Mucosa of rectum (tissue), 2 donors: ENCODE measurements at regions not wholly inside any gene's neighbourhood (a gene's known extent, or its start where the extent isn't known, plus 50 kb on each side); places are given as distances from the start of the nearest gene placed in this dataset.

Experiments
- H3K27ac ChIP-seq, 2 donors: one replicate each; pipeline ENCODE4 v1.7.0; 2013; ENCODE audit warnings: inconsistent platforms in 2 of 2, low read depth in 2 of 2, low read length in 2 of 2
- H3K27me3 ChIP-seq, 2 donors: one replicate each; pipeline ENCODE4 v1.7.0; 2013; ENCODE audit warnings: low read length in 2 of 2; ENCODE audit not compliant: control insufficient read depth in 2 of 2, insufficient read depth in 2 of 2
- H3K36me3 ChIP-seq, 2 donors: one replicate each; pipeline ENCODE4 v1.7.0; 2013; ENCODE audit warnings: low read length in 2 of 2; ENCODE audit not compliant: control insufficient read depth in 2 of 2, insufficient read depth in 2 of 2
- H3K4me1 ChIP-seq, 2 donors: one replicate each; pipeline ENCODE4 v1.7.0; 2013; ENCODE audit warnings: low read length in 2 of 2, mild to moderate bottlenecking in 1 of 2; ENCODE audit not compliant: control insufficient read depth in 2 of 2, insufficient read depth in 2 of 2
- H3K4me3 ChIP-seq, 2 donors: one replicate each; pipeline ENCODE4 v1.7.0; 2013; ENCODE audit warnings: low read length in 2 of 2
- H3K9ac ChIP-seq, 2 donors: one replicate each; pipeline ENCODE4 v1.7.0; 2013; ENCODE audit warnings: low read length in 2 of 2, low read depth in 1 of 2, mild to moderate bottlenecking in 1 of 2
- H3K9me3 ChIP-seq, 2 donors: one replicate each; pipeline ENCODE4 v1.7.0; 2013; ENCODE audit warnings: low read length in 2 of 2; ENCODE audit not compliant: control insufficient read depth in 2 of 2
- donor health status: healthy.
- donor health status: Normal muscosa, but diverticular disease.

DNA sequence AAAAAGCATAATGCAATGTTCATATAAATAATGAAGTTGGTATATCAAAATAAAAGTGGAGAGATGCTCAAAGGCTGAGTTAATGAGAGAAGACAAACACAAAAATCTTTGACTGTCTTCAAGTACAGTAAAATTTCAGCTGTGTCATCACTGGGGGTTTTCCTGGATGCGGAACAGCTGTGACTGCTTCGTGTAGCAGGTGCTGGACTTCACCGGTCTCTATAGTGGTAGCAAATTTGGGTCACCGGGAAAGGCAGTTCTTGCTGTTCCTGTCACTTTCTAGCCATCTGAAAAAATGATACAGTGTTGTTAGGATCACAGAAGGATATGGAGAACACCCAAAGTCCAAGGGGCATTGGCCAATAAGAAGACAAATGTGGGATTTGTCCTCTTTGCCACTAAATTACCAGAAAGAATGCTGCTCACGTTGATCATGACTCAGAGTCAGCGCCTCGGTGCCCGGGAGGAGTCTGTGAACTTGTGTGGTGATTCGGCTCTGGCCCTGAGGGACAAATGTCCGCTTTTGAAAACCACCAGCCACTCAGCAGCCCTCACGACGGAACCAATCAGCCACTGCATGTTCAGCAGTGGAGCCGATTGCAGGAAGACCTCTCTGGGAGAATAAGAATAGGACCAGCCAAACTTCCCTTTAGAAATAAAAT lies 230.1 kb upstream of the FAT1 start:
- H3K36me3 ChIP-seq, result no peaks in the 10 kb centered on the region
- no peaks in the 10 kb centered on the region for H3K27me3 ChIP-seq
- no peak overlapping the region for H3K4me3 ChIP-seq
- no peak overlapping the region for H3K9ac ChIP-seq
- no peaks in the 10 kb centered on the region for H3K9me3 ChIP-seq
- no peaks in the 10 kb centered on the region for H3K4me1 ChIP-seq
- H3K27ac ChIP-seq, result no peak overlapping the region

DNA sequence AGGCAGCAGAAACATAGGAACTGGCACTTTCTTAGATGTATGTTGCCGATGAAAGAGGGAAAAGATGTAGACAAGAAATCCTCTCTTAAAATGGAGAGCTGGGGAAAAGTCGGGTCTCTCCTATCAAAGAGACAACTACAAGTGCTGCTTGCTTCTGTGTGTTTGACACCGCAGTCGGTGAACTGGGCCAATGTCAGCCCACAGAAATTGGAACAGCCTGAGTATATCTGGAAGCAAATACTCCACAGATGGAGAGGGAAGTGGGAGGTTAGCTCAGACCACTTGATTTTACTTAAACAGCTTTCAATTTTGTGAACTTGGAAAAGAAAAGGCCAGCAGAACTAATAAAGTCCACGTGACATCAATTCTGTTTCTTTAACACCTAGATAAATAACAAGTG lies 230.9 kb upstream of the FAT1 start:
- no peak overlapping the region for H3K27ac ChIP-seq

DNA sequence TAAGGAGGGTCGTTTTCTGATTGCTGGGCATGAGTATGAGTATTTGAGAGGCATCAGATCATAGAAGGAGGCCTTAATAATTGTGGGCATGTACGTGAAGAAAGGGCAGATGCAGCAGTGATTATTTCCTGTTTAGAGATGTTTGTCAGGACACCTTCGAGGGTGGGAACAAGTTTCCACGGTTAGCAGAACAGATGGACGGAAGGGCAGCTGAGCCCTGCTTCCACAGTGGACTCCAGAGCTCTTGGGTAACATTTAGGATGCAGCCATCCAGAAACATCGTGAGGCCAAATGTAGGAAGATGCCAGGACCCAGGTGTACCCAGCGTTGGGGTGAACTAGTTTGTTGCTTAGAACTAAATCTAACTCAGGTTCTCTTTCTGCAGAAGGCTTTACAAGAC lies 231.3 kb upstream of the FAT1 start:
- H3K4me1 ChIP-seq, result no peaks in the 10 kb centered on the region
- no peak overlapping the region for H3K27ac ChIP-seq
- H3K9ac ChIP-seq, result no peak overlapping the region
- no peaks in the 10 kb centered on the region for H3K9me3 ChIP-seq
- H3K36me3 ChIP-seq, result no peaks in the 10 kb centered on the region
- no peak overlapping the region for H3K4me3 ChIP-seq
- H3K27me3 ChIP-seq, result no peaks in the 10 kb centered on the region

More for the DNA sequence above, 230.9 kb upstream of the FAT1 start:
- no peaks in the 10 kb centered on the region for H3K4me1 ChIP-seq
- no peaks in the 10 kb centered on the region for H3K27me3 ChIP-seq
- H3K9ac ChIP-seq, result no peak overlapping the region
- no peaks in the 10 kb centered on the region for H3K9me3 ChIP-seq
- H3K36me3 ChIP-seq, result no peaks in the 10 kb centered on the region
- no peak overlapping the region for H3K4me3 ChIP-seq

DNA sequence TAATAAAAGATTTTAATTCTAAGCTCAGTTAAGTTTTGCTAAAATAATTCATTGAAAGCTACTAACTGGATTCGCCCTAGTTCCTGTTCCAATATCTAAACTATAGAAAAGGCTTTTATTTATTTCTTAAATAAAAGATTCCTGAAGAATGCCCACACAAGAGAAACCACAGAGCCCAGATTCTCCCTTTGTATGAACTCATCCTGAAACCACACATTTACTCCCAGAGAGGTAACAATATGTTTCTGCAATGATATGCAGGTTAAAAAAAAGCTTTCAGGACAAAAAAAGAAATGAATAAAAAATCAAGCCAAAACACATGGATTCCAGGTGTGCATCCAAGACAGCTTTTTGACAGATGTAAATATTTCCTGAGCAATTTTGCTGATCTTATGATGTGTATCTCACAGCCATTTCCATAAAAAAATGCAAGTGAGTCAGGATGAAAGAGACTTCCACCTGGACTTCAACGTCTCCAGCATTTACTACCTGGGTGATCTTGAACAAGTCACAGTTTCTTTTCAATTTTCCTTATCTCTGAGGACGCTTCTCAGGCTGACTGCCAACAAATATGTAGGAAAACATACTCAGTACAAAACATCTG lies 234.4 kb upstream of the FAT1 start:
- Histone ChIP-seq H3K9ac (no peak overlapping the region), H3K4me1 (no peaks in the 10 kb centered on the region), H3K36me3 (no peaks in the 10 kb centered on the region), H3K9me3 (no peaks in the 10 kb centered on the region), H3K27me3 (no peaks in the 10 kb centered on the region), H3K4me3 (no peak overlapping the region), H3K27ac (no peak overlapping the region)

DNA sequence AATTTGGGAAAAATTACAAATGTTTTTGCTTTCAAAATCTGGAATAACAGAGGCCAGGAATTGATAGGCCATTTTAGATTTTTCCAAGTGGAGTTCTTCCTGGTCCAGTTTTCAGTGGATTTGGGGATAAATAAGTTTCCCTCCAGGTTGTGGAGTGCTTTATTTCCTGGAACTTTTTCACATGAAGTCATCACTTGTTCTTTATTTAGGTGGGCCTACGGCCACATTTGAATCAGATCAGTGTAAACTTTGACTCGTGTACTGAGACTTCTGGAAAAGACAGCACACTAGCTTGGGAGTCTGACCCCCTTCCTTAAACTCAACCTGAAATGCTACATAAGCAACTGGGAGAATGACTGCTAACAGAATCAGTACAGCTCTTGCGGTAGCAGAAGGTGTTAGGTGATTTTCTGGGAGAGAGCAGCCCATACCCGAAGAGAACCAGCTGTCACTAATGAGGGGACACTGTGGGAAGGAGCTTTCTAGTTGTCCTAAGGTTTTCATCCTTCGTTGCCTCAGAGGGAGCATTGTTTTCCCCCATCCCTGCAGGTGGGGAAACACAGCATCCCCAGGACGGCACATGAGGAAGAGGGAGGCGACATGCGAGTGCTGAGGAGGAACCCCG lies 235.2 kb upstream of the FAT1 start:
- no peaks in the 10 kb centered on the region for H3K4me1 ChIP-seq
- H3K9ac ChIP-seq, result no peak overlapping the region
- H3K36me3 ChIP-seq, result no peaks in the 10 kb centered on the region
- H3K4me3 ChIP-seq, result no peak overlapping the region
- no peaks in the 10 kb centered on the region for H3K27me3 ChIP-seq
- H3K27ac ChIP-seq, result no peak overlapping the region
- H3K9me3 ChIP-seq, result no peaks in the 10 kb centered on the region

DNA sequence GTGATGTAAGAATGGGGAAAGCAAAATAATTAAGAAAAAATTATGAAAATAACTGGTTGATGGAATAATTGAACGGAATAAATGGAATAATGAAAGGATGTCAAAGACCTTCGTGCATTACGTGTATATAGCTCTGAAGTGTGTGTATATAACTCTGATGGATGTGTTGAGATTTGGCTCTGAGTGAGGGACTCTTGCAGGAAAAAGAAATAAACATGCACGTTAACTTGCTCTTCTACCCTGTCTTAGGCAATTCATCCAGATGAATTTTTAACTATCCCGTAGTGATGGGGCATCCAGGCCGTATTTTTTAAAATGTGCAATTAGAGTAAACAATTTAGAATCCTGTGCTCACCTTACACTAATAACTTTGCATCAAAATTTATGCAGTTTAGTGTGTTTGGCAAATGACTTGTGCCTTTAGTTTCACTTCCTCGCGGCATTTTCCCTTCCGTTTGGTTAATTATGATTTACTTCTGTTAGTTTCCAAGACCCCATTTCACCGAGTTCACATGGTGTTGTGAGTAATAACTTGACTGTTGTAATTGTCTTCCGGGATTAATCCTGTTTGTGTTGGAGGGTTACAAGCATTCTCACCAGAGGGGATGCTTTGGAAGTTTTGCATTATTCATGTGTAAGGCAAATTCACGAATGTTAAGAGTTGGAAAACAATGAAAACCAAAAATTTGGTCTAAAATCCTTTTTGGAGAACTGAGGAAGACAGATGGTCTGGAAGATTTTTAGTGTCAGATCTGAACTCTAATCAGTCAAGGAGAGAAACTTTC lies 256.5 kb upstream of the FAT1 start:
- Histone ChIP-seq H3K4me1 (no peaks in the 10 kb centered on the region), H3K9me3 (no peaks in the 10 kb centered on the region), H3K27me3 (no peaks in the 10 kb centered on the region), H3K9ac (no peak overlapping the region), H3K4me3 (peak overlapping the region in 1 of 2 donors; percentile 14), H3K36me3 (no peaks in the 10 kb centered on the region), H3K27ac (no peak overlapping the region)

DNA sequence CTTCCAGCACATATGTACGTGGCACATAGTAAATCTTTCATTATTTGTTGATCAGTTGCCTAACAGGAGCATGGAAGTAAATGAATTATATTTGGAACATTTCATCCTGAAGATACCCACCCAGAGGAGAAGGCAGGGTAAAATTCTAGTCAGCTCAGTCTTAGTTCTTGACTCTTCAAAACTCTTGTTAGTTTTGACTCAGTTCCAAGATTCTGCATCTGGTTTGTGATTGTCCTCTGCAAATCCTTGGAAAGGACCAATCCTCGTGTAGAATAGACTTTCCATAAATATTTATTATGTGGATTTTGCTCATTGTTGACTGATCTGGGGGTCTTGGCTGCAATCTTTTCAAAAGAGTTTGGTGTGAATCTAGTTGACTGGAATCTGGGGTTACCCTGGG lies 257.5 kb upstream of the FAT1 start:
- no peaks in the 10 kb centered on the region for H3K9me3 ChIP-seq
- no peaks in the 10 kb centered on the region for H3K27me3 ChIP-seq
- no peak overlapping the region for H3K27ac ChIP-seq
- H3K36me3 ChIP-seq, result no peaks in the 10 kb centered on the region
- no peak overlapping the region for H3K4me3 ChIP-seq
- H3K4me1 ChIP-seq, result no peaks in the 10 kb centered on the region
- H3K9ac ChIP-seq, result no peak overlapping the region

DNA sequence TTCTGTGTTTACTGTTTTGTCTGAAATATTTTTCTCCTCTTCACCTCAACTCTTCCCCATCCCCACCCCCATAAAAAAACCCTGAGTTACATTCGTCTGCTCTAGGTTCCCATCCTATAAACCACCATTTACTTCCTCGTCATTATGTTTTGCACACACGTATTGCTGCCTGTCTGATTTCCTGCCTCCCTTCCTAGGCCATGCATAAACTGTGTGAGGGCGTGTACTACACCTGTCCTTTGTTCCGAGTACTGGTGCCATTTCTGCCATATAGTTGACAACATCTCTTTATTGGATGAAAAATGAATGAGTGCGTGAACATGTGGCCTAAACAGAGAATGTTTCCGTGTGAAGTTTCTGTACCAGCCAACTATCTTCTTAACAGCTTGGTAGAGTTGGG lies 258.5 kb upstream of the FAT1 start:
- Histone ChIP-seq H3K27me3 (no peaks in the 10 kb centered on the region), H3K4me3 (no peak overlapping the region), H3K9me3 (no peaks in the 10 kb centered on the region), H3K9ac (no peak overlapping the region), H3K4me1 (no peaks in the 10 kb centered on the region), H3K36me3 (no peaks in the 10 kb centered on the region), H3K27ac (no peak overlapping the region)

DNA sequence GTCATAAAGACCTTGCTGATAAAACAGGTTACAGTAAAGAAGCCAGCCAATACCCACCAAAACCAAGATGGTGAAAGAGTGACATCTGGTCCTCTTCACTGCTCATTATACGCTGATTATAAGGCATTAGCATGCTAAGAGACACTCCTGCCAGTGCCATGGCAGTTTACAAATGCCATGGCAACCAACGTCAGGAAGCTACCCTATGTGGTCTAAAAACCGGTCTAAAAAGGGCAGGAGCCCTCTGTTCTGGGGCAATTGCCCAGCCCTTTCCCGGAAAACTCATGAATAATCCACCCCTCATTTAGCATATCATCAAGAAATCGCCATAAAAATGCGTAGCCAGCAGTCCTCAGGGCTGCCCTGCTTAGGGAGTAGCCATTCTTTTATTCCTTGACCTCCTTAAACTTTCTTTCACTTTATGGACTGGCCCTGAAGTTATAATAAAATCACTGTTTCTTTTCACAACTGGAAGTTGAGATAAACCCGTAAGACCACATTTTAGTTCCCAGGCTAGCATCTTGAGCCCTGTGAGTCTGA lies 260.5 kb upstream of the FAT1 start:
- Histone ChIP-seq H3K9ac (no peak overlapping the region), H3K4me1 (no peaks in the 10 kb centered on the region), H3K36me3 (no peaks in the 10 kb centered on the region), H3K27ac (no peak overlapping the region), H3K9me3 (no peaks in the 10 kb centered on the region), H3K27me3 (no peaks in the 10 kb centered on the region), H3K4me3 (no peak overlapping the region)

DNA sequence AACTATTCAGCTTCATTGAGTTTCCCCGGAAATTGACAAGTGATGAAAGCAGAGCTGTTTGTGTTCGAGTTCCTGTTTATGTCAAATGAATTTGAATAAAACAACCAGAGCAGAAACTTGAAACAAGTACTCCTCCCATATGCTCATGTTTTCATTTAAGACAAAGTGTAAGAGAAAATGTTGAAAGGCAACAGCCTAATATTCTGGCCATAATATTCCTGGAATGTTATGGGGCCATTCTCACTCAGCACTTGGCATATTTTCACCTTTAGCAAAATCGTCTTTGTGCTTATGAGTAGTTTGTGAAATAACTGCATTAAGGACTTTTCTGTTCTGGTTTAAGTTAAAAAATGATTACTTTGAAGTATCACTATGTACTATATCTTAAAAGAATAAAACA lies 276.0 kb upstream of the FAT1 start:
- H3K4me1 ChIP-seq, result no peaks in the 10 kb centered on the region
- H3K9me3 ChIP-seq, result no peaks in the 10 kb centered on the region
- no peaks in the 10 kb centered on the region for H3K27me3 ChIP-seq
- no peak overlapping the region for H3K27ac ChIP-seq
- H3K9ac ChIP-seq, result no peak overlapping the region
- no peaks in the 10 kb centered on the region for H3K36me3 ChIP-seq
- no peak overlapping the region for H3K4me3 ChIP-seq
